CD14-positive monocyte (primary cell): ENCODE measurements at regions not wholly inside any gene's neighbourhood (a gene's known extent, or its start where the extent isn't known, plus 50 kb on each side); places are given as distances from the start of the nearest gene placed in this dataset.

Source experiments
- DNase-seq, 3 donors: peaks; one replicate each; pipeline ENCODE4 v3.0.0-alpha.2; 2011 to 2022
- H2AFZ ChIP-seq: 2 replicates; pipeline ENCODE4 v1.6.0; 2012; ENCODE audit warnings: mild to moderate bottlenecking, low read depth, low read length, inconsistent platforms; ENCODE audit not compliant: insufficient read depth, poor library complexity, severe bottlenecking
- H3K27ac ChIP-seq, 2 donors: 1 replicate in 1 of 2; 2 replicates in 1 of 2; pipeline ENCODE4 v1.5.1; 2012 to 2013; ENCODE audit warnings: low read length in 2 of 2, control low read depth in 1 of 2, inconsistent platforms in 1 of 2, low read depth in 1 of 2, mild to moderate bottlenecking in 1 of 2
- H3K27me3 ChIP-seq, 2 donors: one replicate each; pipeline versions ENCODE4 v1.6.0 to v1.6.1; 2011 to 2013; ENCODE audit warnings: low read length in 2 of 2; ENCODE audit not compliant: control insufficient read depth in 2 of 2, insufficient read depth in 2 of 2
- H3K36me3 ChIP-seq, 2 donors: replicated peaks in 1 of 2; 1 replicate in 1 of 2; 2 replicates in 1 of 2; pipeline versions ENCODE4 v1.5.1 to v1.6.1; 2012 to 2013; ENCODE audit warnings: low read length in 2 of 2, control low read depth in 1 of 2, inconsistent platforms in 1 of 2, mild to moderate bottlenecking in 1 of 2; ENCODE audit not compliant: insufficient read depth in 2 of 2, control insufficient read depth in 1 of 2
- H3K4me1 ChIP-seq, 2 donors: 1 replicate in 1 of 2; 2 replicates in 1 of 2; pipeline versions ENCODE4 v1.5.1 to v1.6.1; 2012 to 2013; ENCODE audit warnings: low read length in 2 of 2, control low read depth in 1 of 2, inconsistent platforms in 1 of 2, mild to moderate bottlenecking in 1 of 2, moderate library complexity in 1 of 2; ENCODE audit not compliant: insufficient read depth in 2 of 2, control insufficient read depth in 1 of 2
- H3K4me2 ChIP-seq: replicated peaks from 2 replicates; pipeline ENCODE3; 2012; ENCODE audit warnings: low read length, moderate library complexity, mild to moderate bottlenecking; ENCODE audit not compliant: poor library complexity, severe bottlenecking; ENCODE audit errors: extremely low read depth
- H3K4me3 ChIP-seq, 3 experiments: fragments of 200-600 bp in 1 of 3; sonication (generic) in 1 of 3; replicated peaks in 1 of 3; 1 replicate in 2 of 3; 2 replicates in 1 of 3; pipeline ENCODE4 v1.5.1; 2011 to 2013; ENCODE audit warnings: low read length in 3 of 3, mild to moderate bottlenecking in 3 of 3, control low read depth in 2 of 3, low read depth in 2 of 3, inconsistent platforms in 1 of 3, moderate library complexity in 1 of 3
- H3K79me2 ChIP-seq: 2 replicates; pipeline ENCODE4 v1.6.0; 2012; ENCODE audit warnings: mild to moderate bottlenecking, control low read depth, inconsistent platforms, low read length, moderate library complexity; ENCODE audit not compliant: insufficient read depth
- H3K9ac ChIP-seq: 2 replicates; pipeline ENCODE4 v1.6.0; 2017; ENCODE audit warnings: low read length, mild to moderate bottlenecking; ENCODE audit not compliant: insufficient read depth, poor library complexity, severe bottlenecking
- H3K9me3 ChIP-seq, 2 donors: replicated peaks in 1 of 2; 1 replicate in 1 of 2; 2 replicates in 1 of 2; pipeline versions ENCODE4 v1.5.1 to v1.6.1; 2012 to 2013; ENCODE audit warnings: low read length in 2 of 2, control low read depth in 1 of 2; ENCODE audit not compliant: control insufficient read depth in 1 of 2, insufficient read depth in 1 of 2
- H4K20me1 ChIP-seq: 2 replicates; pipeline ENCODE4 v1.6.0; 2012; ENCODE audit warnings: mild to moderate bottlenecking, low read length, control low read depth, moderate library complexity; ENCODE audit not compliant: insufficient read depth
- H3K27ac Mint-ChIP-seq, 7 donors: one replicate each; pipeline ENCODE4 v1.8.0; 2020; ENCODE audit warnings: mild to moderate bottlenecking in 7 of 7, mixed read lengths in 7 of 7, moderate library complexity in 6 of 7, inconsistent platforms in 2 of 7
- H3K27me3 Mint-ChIP-seq, 3 donors: one replicate each; pipeline ENCODE4 v1.8.0; 2021 to 2022; ENCODE audit warnings: low read depth in 3 of 3, mild to moderate bottlenecking in 3 of 3, mixed read lengths in 3 of 3, moderate library complexity in 3 of 3, inconsistent platforms in 1 of 3
- H3K36me3 Mint-ChIP-seq, 2 donors: one replicate each; pipeline ENCODE4 v1.8.0; 2020; ENCODE audit warnings: mixed read lengths in 2 of 2, inconsistent platforms in 1 of 2, mild to moderate bottlenecking in 1 of 2
- H3K4me1 Mint-ChIP-seq: one replicate; pipeline ENCODE4 v1.8.0; 2020; ENCODE audit warnings: mild to moderate bottlenecking, mixed read lengths
- H3K4me3 Mint-ChIP-seq, 2 donors: one replicate each; pipeline ENCODE4 v1.8.0; 2020; ENCODE audit warnings: mild to moderate bottlenecking in 2 of 2, mixed read lengths in 2 of 2, moderate library complexity in 1 of 2
- H3K9me3 Mint-ChIP-seq, 7 donors: one replicate each; pipeline ENCODE4 v1.8.0; 2020 to 2022; ENCODE audit warnings: mixed read lengths in 7 of 7, mild to moderate bottlenecking in 6 of 7, moderate library complexity in 6 of 7, inconsistent platforms in 2 of 7
- CTCF ChIP-seq: fragments of 200-600 bp; IDR thresholded peaks from one replicate; pipeline ENCODE4 v1.8.0; 2022; ENCODE audit warnings: antibody characterized with exemption, mild to moderate bottlenecking
- WGBS: methylation state at CpG from one replicate; pipeline ENCODE4 v1.1.5; 2013; ENCODE audit warnings: missing lambda C conversion rate; ENCODE audit not compliant: insufficient coverage; 5-methylcytosine and 5-hydroxymethylcytosine counted together
- intact Hi-C, 2 donors: fragments of 100-400 bp; cut with micrococcal nuclease; formaldehyde crosslinking; loops; one replicate each; pipeline versions ENCODE4 v1.15.0 to v1.15.1; 2023

- no peak for TF ChIP-seq CTCF
- Histone ChIP-seq H3K36me3 (no peaks in the 10 kb centered on the region), H3K27me3 (no peaks in the 10 kb centered on the region), H2AFZ (no peak overlapping the region), H3K9me3 (peaks cover 0 to 3% of the 10 kb centered on the region in 2 donors), H3K79me2 (no peaks in the 10 kb centered on the region), H4K20me1 (no peaks in the 10 kb centered on the region), H3K27ac (no peak overlapping the region), H3K4me1 (no peaks in the 10 kb centered on the region), H3K4me3 (no peak overlapping the region), H3K4me2 (no peak overlapping the region), H3K9ac (no peak overlapping the region)
- DNase-seq, result no peak
- intact Hi-C loops, result no loop called here
- H3K36me3 Mint-ChIP-seq, result no peaks in the 10 kb centered on the region
- peaks cover 0 to 13% (median 4%) of the 10 kb centered on the region in 7 donors for H3K9me3 Mint-ChIP-seq
- no CpG with 5 or more reads among the region's 5 CpGs for WGBS
- H3K4me3 Mint-ChIP-seq, result no peak overlapping the region
- H3K27me3 Mint-ChIP-seq, result peaks cover 0 to 2% (median 0%) of the 10 kb centered on the region in 3 donors
- H3K27ac Mint-ChIP-seq, result no peak overlapping the region
- no peaks in the 10 kb centered on the region for H3K4me1 Mint-ChIP-seq
Measured at GRCh38 chrX:6793000-6793399, 258.1 kb upstream of the VCX3A start.

- no peak overlapping the region for H3K27ac Mint-ChIP-seq
- Histone ChIP-seq H3K27me3 (no peaks in the 10 kb centered on the region), H3K4me2 (no peak overlapping the region), H3K79me2 (no peaks in the 10 kb centered on the region), H3K9me3 (peaks cover 3 to 7% of the 10 kb centered on the region in 2 donors), H3K27ac (no peak overlapping the region), H3K9ac (no peak overlapping the region), H4K20me1 (no peaks in the 10 kb centered on the region), H3K4me1 (no peaks in the 10 kb centered on the region), H2AFZ (no peak overlapping the region), H3K36me3 (no peaks in the 10 kb centered on the region), H3K4me3 (no peak overlapping the region)
- H3K4me3 Mint-ChIP-seq, result no peak overlapping the region
- H3K9me3 Mint-ChIP-seq, result peaks cover 0 to 16% (median 6%) of the 10 kb centered on the region in 7 donors
- intact Hi-C loops, result no loop called here
- H3K27me3 Mint-ChIP-seq, result peaks cover 0 to 1% (median under 1%) of the 10 kb centered on the region in 3 donors
- TF ChIP-seq CTCF, result no peak
- no peaks in the 10 kb centered on the region for H3K36me3 Mint-ChIP-seq
- H3K4me1 Mint-ChIP-seq, result no peaks in the 10 kb centered on the region
- no peak for DNase-seq
- no CpG with 5 or more reads among the region's 3 CpGs for WGBS
Measured at GRCh38 chrX:6783912-6784311, 249.0 kb upstream of the VCX3A start.
